ENCODE measurements at regions not wholly inside any gene's neighbourhood (a gene's known extent, or its start where the extent isn't known, plus 50 kb on each side); places are given as distances from the start of the nearest gene placed in this dataset.

DNA sequence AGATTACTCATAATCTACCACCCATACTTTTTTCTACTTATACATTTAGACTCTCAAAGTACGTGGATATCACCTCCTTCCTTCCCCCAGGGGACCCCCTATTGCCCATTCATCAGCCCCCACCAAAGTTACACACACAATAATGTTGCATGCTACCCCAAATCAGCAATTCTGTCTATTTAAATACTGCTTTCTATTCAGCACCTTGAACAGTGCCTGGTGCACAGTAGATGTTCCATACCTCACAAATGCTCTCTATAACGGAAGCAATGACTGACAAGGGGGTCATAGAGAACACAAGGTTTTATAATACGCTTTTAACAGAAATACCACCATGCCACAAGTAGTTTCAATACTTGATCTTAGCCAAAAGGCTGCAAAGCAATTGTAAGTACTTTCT lies 370.7 kb downstream of the MIAT start:
- TF ChIP-seq CTCF (IDR thresholded peaks at IDR 0.05) (no peak), EZH2 (IDR thresholded peaks at IDR 0.05; ENCODE audit: borderline replicate concordance, insufficient read depth, low read depth, low read length, poor library complexity, severe bottlenecking) (no peak)
